ENCODE measurements at regions not wholly inside any gene's neighbourhood (a gene's known extent, or its start where the extent isn't known, plus 50 kb on each side); places are given as distances from the start of the nearest gene placed in this dataset.

- Mint-ChIP-seq H3K9me3 (ENCODE audit: low read depth) (peaks cover under 1% of the 10 kb centered on the region), H3K27ac (no peak overlapping the region), H3K36me3 (no peaks in the 10 kb centered on the region), H3K27me3 (no peaks in the 10 kb centered on the region), H3K4me1 (no peaks in the 10 kb centered on the region), H3K4me3 (no peak overlapping the region)
- DNase-seq (no peak), ATAC-seq (no peak)
- CTCF ChIA-PET = no interaction called here
Observed at GRCh38 chr2:103103678-103104077, 341.8 kb downstream of the TMEM182 start.

GRCh38 chr2:103119352-103119751, 357.5 kb downstream of the TMEM182 start:
- CTCF ChIA-PET = no interaction called here
- ATAC-seq = no peak
- H3K9me3 Mint-ChIP-seq (ENCODE audit: low read depth) = peaks cover 3% of the 10 kb centered on the region
- no peaks in the 10 kb centered on the region for H3K36me3 Mint-ChIP-seq
- H3K4me3 Mint-ChIP-seq = no peak overlapping the region
- H3K4me1 Mint-ChIP-seq = no peaks in the 10 kb centered on the region
- H3K27me3 Mint-ChIP-seq = no peaks in the 10 kb centered on the region
- no peak for DNase-seq
- H3K27ac Mint-ChIP-seq = no peak overlapping the region

GRCh38 chr2:103121106-103121505, 359.3 kb downstream of the TMEM182 start:
- no peak for DNase-seq
- Mint-ChIP-seq H3K4me3 (no peak overlapping the region), H3K27ac (no peak overlapping the region), H3K4me1 (no peaks in the 10 kb centered on the region), H3K9me3 (ENCODE audit: low read depth) (peaks cover 3% of the 10 kb centered on the region), H3K36me3 (no peaks in the 10 kb centered on the region), H3K27me3 (no peaks in the 10 kb centered on the region)
- ATAC-seq = no peak
- CTCF ChIA-PET = no interaction called here

- H3K9me3 Mint-ChIP-seq (ENCODE audit: low read depth) = no peaks in the 10 kb centered on the region
- H3K4me1 Mint-ChIP-seq = no peaks in the 10 kb centered on the region
- no peaks in the 10 kb centered on the region for H3K36me3 Mint-ChIP-seq
- DNase-seq (no peak), ATAC-seq (no peak)
- CTCF ChIA-PET = no interaction called here
- no peak overlapping the region for H3K27ac Mint-ChIP-seq
- H3K27me3 Mint-ChIP-seq = no peaks in the 10 kb centered on the region
- no peak overlapping the region for H3K4me3 Mint-ChIP-seq
Observed at GRCh38 chr2:103123516-103123915, 361.7 kb downstream of the TMEM182 start.

- Mint-ChIP-seq H3K9me3 (ENCODE audit: low read depth) (no peaks in the 10 kb centered on the region), H3K27me3 (no peaks in the 10 kb centered on the region), H3K4me1 (no peaks in the 10 kb centered on the region), H3K4me3 (no peak overlapping the region), H3K27ac (no peak overlapping the region), H3K36me3 (no peaks in the 10 kb centered on the region)
- CTCF ChIA-PET = no interaction called here
- DNase-seq = no peak
- no peak for ATAC-seq
Observed at GRCh38 chr2:103130857-103131256, 369.0 kb downstream of the TMEM182 start.

GRCh38 chr2:103132536-103133217, 370.8 kb downstream of the TMEM182 start:
- CTCF ChIA-PET = no interaction called here
- Mint-ChIP-seq H3K4me1 (no peaks in the 10 kb centered on the region), H3K9me3 (ENCODE audit: low read depth) (no peaks in the 10 kb centered on the region), H3K27me3 (no peaks in the 10 kb centered on the region), H3K27ac (peak overlapping the region; percentile 24), H3K36me3 (no peaks in the 10 kb centered on the region), H3K4me3 (peak overlapping the region; percentile 41)
- ATAC-seq (peak; percentile 60), DNase-seq (peak; percentile 42)

- Mint-ChIP-seq H3K4me3 (no peak overlapping the region), H3K4me1 (peaks cover 12% of the 10 kb centered on the region), H3K27me3 (no peaks in the 10 kb centered on the region), H3K9me3 (ENCODE audit: low read depth) (no peaks in the 10 kb centered on the region), H3K27ac (no peak overlapping the region), H3K36me3 (no peaks in the 10 kb centered on the region)
- ATAC-seq (no peak), DNase-seq (no peak)
- CTCF ChIA-PET = no interaction called here
Observed at GRCh38 chr2:103135679-103136078, 373.8 kb downstream of the TMEM182 start.

GRCh38 chr2:103138123-103138901, 376.5 kb downstream of the TMEM182 start:
- Mint-ChIP-seq H3K9me3 (ENCODE audit: low read depth) (no peaks in the 10 kb centered on the region), H3K4me1 (peaks cover 12% of the 10 kb centered on the region), H3K27ac (peak overlapping the region; percentile 57), H3K36me3 (no peaks in the 10 kb centered on the region), H3K4me3 (no peak overlapping the region), H3K27me3 (no peaks in the 10 kb centered on the region)
- no peak for DNase-seq
- CTCF ChIA-PET = no interaction called here
- ATAC-seq = no peak

- Mint-ChIP-seq H3K27me3 (no peaks in the 10 kb centered on the region), H3K36me3 (no peaks in the 10 kb centered on the region), H3K27ac (no peak overlapping the region), H3K9me3 (ENCODE audit: low read depth) (no peaks in the 10 kb centered on the region), H3K4me1 (peaks cover 12% of the 10 kb centered on the region), H3K4me3 (no peak overlapping the region)
- DNase-seq (no peak), ATAC-seq (no peak)
- CTCF ChIA-PET = no interaction called here
Observed at GRCh38 chr2:103139628-103140268, 377.9 kb downstream of the TMEM182 start.

GRCh38 chr2:103144837-103145236, 383.0 kb downstream of the TMEM182 start:
- Mint-ChIP-seq H3K36me3 (no peaks in the 10 kb centered on the region), H3K4me1 (no peaks in the 10 kb centered on the region), H3K9me3 (ENCODE audit: low read depth) (no peaks in the 10 kb centered on the region), H3K27ac (no peak overlapping the region), H3K4me3 (no peak overlapping the region), H3K27me3 (no peaks in the 10 kb centered on the region)
- DNase-seq (no peak), ATAC-seq (no peak)
- CTCF ChIA-PET = no interaction called here

- no peak for DNase-seq
- CTCF ChIA-PET = no interaction called here
- H3K4me1 Mint-ChIP-seq = no peaks in the 10 kb centered on the region
- H3K36me3 Mint-ChIP-seq = no peaks in the 10 kb centered on the region
- H3K27ac Mint-ChIP-seq = no peak overlapping the region
- H3K27me3 Mint-ChIP-seq = no peaks in the 10 kb centered on the region
- no peak for ATAC-seq
- no peaks in the 10 kb centered on the region for H3K9me3 Mint-ChIP-seq (ENCODE audit: low read depth)
- no peak overlapping the region for H3K4me3 Mint-ChIP-seq
Observed at GRCh38 chr2:103145739-103146138, 383.9 kb downstream of the TMEM182 start.

GRCh38 chr2:103151046-103151445, 389.2 kb downstream of the TMEM182 start:
- H3K4me3 Mint-ChIP-seq = no peak overlapping the region
- ATAC-seq (no peak), DNase-seq (no peak)
- H3K27me3 Mint-ChIP-seq = no peaks in the 10 kb centered on the region
- H3K4me1 Mint-ChIP-seq = no peaks in the 10 kb centered on the region
- no peak overlapping the region for H3K27ac Mint-ChIP-seq
- H3K9me3 Mint-ChIP-seq (ENCODE audit: low read depth) = no peaks in the 10 kb centered on the region
- CTCF ChIA-PET = no interaction called here
- no peaks in the 10 kb centered on the region for H3K36me3 Mint-ChIP-seq

GRCh38 chr2:103152556-103152955, 390.7 kb downstream of the TMEM182 start:
- no peak for DNase-seq
- Mint-ChIP-seq H3K4me1 (no peaks in the 10 kb centered on the region), H3K27ac (no peak overlapping the region), H3K4me3 (no peak overlapping the region), H3K9me3 (ENCODE audit: low read depth) (no peaks in the 10 kb centered on the region), H3K36me3 (no peaks in the 10 kb centered on the region), H3K27me3 (no peaks in the 10 kb centered on the region)
- ATAC-seq = no peak
- CTCF ChIA-PET = no interaction called here
